ENCODE measurements at regions not wholly inside any gene's neighbourhood (a gene's known extent, or its start where the extent isn't known, plus 50 kb on each side); places are given as distances from the start of the nearest gene placed in this dataset.

DNA sequence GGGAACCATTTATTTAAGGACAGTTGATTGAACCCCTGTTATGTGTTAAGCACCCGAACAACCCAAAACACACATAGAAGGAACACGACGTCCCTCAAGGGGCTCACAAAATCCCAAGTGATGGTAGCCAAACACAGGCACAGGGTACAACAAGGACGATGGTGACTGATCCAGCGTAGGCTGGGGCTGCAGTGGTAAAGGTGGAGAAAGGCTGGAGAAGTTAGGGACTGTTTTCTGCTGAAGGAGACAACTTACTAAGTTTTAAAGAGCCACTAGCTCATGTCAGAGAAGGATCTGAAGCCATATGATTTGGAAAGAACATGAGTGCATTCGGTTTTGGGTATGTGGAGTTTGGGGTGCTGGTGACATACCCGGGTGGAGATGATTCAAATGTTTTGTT is 229.6 kb upstream of the TNRC6C start:
- H3K36me3 Mint-ChIP-seq = peaks cover 20% of the 10 kb centered on the region
- no peaks in the 10 kb centered on the region for H3K4me1 Mint-ChIP-seq
- DNase-seq (ENCODE audit: low spot score) (no peak), ATAC-seq (no peak)
- TF ChIP-seq FOXK1 (CRISPR knock-in tag; IDR thresholded peaks at IDR 0.05) (no peak), JUN (CRISPR knock-in tag; IDR thresholded peaks at IDR 0.05) (no peak), CREB1 (CRISPR knock-in tag; IDR thresholded peaks at IDR 0.05) (no peak), RORB (CRISPR knock-in tag; IDR thresholded peaks at IDR 0.05) (no peak), NFE2L1 (CRISPR knock-in tag; IDR thresholded peaks at IDR 0.05) (no peak), TCF7 (CRISPR knock-in tag; IDR thresholded peaks at IDR 0.05; ENCODE audit: low read depth) (no peak), ATF1 (CRISPR knock-in tag; IDR thresholded peaks at IDR 0.05) (no peak), ZNF263 (CRISPR knock-in tag; IDR thresholded peaks at IDR 0.05; ENCODE audit: low read depth) (no peak), ZNF423 (CRISPR knock-in tag; IDR thresholded peaks at IDR 0.05) (no peak), MXD4 (CRISPR knock-in tag; IDR thresholded peaks at IDR 0.05; ENCODE audit: borderline replicate concordance) (no peak)
- TF ChIP-seq, protein P1, sequence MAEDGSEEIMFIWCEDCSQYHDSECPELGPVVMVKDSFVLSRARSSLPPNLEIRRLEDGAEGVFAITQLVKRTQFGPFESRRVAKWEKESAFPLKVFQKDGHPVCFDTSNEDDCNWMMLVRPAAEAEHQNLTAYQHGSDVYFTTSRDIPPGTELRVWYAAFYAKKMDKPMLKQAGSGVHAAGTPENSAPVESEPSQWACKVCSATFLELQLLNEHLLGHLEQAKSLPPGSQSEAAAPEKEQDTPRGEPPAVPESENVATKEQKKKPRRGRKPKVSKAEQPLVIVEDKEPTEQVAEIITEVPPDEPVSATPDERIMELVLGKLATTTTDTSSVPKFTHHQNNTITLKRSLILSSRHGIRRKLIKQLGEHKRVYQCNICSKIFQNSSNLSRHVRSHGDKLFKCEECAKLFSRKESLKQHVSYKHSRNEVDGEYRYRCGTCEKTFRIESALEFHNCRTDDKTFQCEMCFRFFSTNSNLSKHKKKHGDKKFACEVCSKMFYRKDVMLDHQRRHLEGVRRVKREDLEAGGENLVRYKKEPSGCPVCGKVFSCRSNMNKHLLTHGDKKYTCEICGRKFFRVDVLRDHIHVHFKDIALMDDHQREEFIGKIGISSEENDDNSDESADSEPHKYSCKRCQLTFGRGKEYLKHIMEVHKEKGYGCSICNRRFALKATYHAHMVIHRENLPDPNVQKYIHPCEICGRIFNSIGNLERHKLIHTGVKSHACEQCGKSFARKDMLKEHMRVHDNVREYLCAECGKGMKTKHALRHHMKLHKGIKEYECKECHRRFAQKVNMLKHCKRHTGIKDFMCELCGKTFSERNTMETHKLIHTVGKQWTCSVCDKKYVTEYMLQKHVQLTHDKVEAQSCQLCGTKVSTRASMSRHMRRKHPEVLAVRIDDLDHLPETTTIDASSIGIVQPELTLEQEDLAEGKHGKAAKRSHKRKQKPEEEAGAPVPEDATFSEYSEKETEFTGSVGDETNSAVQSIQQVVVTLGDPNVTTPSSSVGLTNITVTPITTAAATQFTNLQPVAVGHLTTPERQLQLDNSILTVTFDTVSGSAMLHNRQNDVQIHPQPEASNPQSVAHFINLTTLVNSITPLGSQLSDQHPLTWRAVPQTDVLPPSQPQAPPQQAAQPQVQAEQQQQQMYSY (CRISPR knock-in tag; IDR thresholded peaks at IDR 0.05) = no peak
- TF ChIP-seq, protein P2, sequence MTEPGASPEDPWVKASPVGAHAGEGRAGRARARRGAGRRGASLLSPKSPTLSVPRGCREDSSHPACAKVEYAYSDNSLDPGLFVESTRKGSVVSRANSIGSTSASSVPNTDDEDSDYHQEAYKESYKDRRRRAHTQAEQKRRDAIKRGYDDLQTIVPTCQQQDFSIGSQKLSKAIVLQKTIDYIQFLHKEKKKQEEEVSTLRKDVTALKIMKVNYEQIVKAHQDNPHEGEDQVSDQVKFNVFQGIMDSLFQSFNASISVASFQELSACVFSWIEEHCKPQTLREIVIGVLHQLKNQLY (CRISPR knock-in tag; IDR thresholded peaks at IDR 0.05) = no peak
- TF ChIP-seq, protein P3, sequence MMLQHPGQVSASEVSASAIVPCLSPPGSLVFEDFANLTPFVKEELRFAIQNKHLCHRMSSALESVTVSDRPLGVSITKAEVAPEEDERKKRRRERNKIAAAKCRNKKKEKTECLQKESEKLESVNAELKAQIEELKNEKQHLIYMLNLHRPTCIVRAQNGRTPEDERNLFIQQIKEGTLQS (CRISPR knock-in tag; conservative IDR thresholded peaks at IDR 0.05) = no peak
- TF ChIP-seq, protein P4, sequence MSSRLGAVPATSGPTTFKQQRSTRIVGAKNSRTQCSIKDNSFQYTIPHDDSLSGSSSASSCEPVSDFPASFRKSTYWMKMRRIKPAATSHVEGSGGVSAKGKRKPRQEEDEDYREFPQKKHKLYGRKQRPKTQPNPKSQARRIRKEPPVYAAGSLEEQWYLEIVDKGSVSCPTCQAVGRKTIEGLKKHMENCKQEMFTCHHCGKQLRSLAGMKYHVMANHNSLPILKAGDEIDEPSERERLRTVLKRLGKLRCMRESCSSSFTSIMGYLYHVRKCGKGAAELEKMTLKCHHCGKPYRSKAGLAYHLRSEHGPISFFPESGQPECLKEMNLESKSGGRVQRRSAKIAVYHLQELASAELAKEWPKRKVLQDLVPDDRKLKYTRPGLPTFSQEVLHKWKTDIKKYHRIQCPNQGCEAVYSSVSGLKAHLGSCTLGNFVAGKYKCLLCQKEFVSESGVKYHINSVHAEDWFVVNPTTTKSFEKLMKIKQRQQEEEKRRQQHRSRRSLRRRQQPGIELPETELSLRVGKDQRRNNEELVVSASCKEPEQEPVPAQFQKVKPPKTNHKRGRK (CRISPR knock-in tag; IDR thresholded peaks at IDR 0.05; ENCODE audit: borderline replicate concordance) = no peak
- ChIA-PET CTCF (interaction anchor here (0.6 to 5.9 kb wide), 2 partner anchors 10 to 12 kb away, joined by 3 to 23 read pairs; no protein-coding TSS in a partner anchor), POLR2A (no interaction called here)
- peaks cover 17% of the 10 kb centered on the region for H3K27me3 Mint-ChIP-seq (ENCODE audit: low read depth)
- no peak overlapping the region for H3K4me3 Mint-ChIP-seq
- peaks cover 34% of the 10 kb centered on the region for H3K9me3 Mint-ChIP-seq
- no peak overlapping the region for H3K27ac Mint-ChIP-seq

DNA sequence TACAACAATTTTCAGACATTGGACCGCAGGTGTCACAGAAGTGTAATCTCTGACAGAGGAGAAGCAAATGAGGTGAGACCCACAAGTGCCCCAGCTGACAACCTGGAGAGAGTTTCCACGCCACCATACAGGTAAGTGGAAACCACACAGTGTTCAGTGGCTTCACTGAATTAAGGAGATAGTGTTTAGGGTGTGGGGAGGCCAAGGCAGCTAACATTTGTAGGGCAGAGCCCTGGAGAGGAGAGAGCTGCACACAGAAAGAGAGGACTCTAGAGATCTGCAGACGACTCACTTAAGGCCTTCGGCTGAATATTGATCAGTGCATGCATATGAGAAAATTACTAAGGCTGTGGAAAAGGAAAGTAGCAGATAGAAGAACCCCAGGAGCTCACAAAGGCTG is 228.9 kb upstream of the TNRC6C start:
- Mint-ChIP-seq H3K27me3 (ENCODE audit: low read depth) (peaks cover 18% of the 10 kb centered on the region), H3K27ac (no peak overlapping the region), H3K36me3 (peaks cover 24% of the 10 kb centered on the region), H3K4me3 (no peak overlapping the region), H3K4me1 (peaks cover 4% of the 10 kb centered on the region), H3K9me3 (peaks cover 35% of the 10 kb centered on the region)
- ChIA-PET POLR2A (no interaction called here), CTCF (interaction anchor here (5.9 kb wide), 1 partner anchor 12 kb away, joined by 23 read pairs; no protein-coding TSS in a partner anchor)
- TF ChIP-seq, protein P5, sequence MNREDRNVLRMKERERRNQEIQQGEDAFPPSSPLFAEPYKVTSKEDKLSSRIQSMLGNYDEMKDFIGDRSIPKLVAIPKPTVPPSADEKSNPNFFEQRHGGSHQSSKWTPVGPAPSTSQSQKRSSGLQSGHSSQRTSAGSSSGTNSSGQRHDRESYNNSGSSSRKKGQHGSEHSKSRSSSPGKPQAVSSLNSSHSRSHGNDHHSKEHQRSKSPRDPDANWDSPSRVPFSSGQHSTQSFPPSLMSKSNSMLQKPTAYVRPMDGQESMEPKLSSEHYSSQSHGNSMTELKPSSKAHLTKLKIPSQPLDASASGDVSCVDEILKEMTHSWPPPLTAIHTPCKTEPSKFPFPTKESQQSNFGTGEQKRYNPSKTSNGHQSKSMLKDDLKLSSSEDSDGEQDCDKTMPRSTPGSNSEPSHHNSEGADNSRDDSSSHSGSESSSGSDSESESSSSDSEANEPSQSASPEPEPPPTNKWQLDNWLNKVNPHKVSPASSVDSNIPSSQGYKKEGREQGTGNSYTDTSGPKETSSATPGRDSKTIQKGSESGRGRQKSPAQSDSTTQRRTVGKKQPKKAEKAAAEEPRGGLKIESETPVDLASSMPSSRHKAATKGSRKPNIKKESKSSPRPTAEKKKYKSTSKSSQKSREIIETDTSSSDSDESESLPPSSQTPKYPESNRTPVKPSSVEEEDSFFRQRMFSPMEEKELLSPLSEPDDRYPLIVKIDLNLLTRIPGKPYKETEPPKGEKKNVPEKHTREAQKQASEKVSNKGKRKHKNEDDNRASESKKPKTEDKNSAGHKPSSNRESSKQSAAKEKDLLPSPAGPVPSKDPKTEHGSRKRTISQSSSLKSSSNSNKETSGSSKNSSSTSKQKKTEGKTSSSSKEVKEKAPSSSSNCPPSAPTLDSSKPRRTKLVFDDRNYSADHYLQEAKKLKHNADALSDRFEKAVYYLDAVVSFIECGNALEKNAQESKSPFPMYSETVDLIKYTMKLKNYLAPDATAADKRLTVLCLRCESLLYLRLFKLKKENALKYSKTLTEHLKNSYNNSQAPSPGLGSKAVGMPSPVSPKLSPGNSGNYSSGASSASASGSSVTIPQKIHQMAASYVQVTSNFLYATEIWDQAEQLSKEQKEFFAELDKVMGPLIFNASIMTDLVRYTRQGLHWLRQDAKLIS (CRISPR knock-in tag; IDR thresholded peaks at IDR 0.05; ENCODE audit: borderline replicate concordance) = no peak
- no peak for TF ChIP-seq ATF1 (CRISPR knock-in tag; IDR thresholded peaks at IDR 0.05)
- no peak for ATAC-seq
- DNase-seq (ENCODE audit: low spot score) = no peak

All from WTC11 (cell line).